Right ventricle myocardium inferior (tissue), 1 donor: ENCODE measurements at regions not wholly inside any gene's neighbourhood (a gene's known extent, or its start where the extent isn't known, plus 50 kb on each side); places are given as distances from the start of the nearest gene placed in this dataset.
"Not testable (repeated sequence)": the region's sequence is repeated elsewhere in the genome, so short reads cannot be mapped to it uniquely, and the experiment has no call there.

Experiments used
- ATAC-seq: fragments of 200-7000 bp; cut with Tn5 transposase; one replicate; pipeline ENCODE4 v1.9.1; 2020; ENCODE audit warnings: mild to moderate bottlenecking, moderate library complexity
- DNase-seq: peaks from one replicate; pipeline ENCODE4 v3.0.0; 2021; ENCODE audit errors: missing footprints
- intact Hi-C: fragments of 100-400 bp; cut with DNase I; formaldehyde crosslinking; loops from one replicate; pipeline ENCODE4 v1.11.0; 2022
- donor health status: DM: no; HTN: yes; CAD: no; lungs with severe emphysema.

- intact Hi-C loops = no loop called here
- ATAC-seq (no peak), DNase-seq (no peak)
These were observed 368.3 kb upstream of the SASH1 start for GRCh38 chr6:147974376-147974775.

GRCh38 chr6:147977851-147978465, 364.7 kb upstream of the SASH1 start:
- no peak for DNase-seq
- ATAC-seq = no peak
- intact Hi-C loops = no loop called here

GRCh38 chr6:147979966-147980365, 362.7 kb upstream of the SASH1 start:
- no peak for ATAC-seq
- DNase-seq = no peak
- intact Hi-C loops = no loop called here

GRCh38 chr6:147983581-147984366, 358.9 kb upstream of the SASH1 start:
- ATAC-seq (no peak), DNase-seq (no peak)
- intact Hi-C loops = no loop called here

- no peak for DNase-seq
- ATAC-seq = no peak
- intact Hi-C loops = no loop called here
These were observed 355.8 kb upstream of the SASH1 start for GRCh38 chr6:147986846-147987245.

GRCh38 chr6:147990159-147990558, 352.5 kb upstream of the SASH1 start:
- no peak for DNase-seq
- no peak for ATAC-seq
- intact Hi-C loops = no loop called here

GRCh38 chr6:147991961-147992360, 350.7 kb upstream of the SASH1 start:
- no peak for ATAC-seq
- DNase-seq = no peak
- intact Hi-C loops = no loop called here

- ATAC-seq = no peak
- intact Hi-C loops = no loop called here
These were observed 343.6 kb upstream of the SASH1 start for GRCh38 chr6:147999001-147999540.

GRCh38 chr6:148001844-148002642, 340.6 kb upstream of the SASH1 start:
- ATAC-seq = no peak
- DNase-seq = no peak
- intact Hi-C loops = no loop called here

More at GRCh38 chr6:147999001-147999540, 343.6 kb upstream of the SASH1 start:
- DNase-seq = no peak

GRCh38 chr6:148004651-148005050, 338.0 kb upstream of the SASH1 start:
- no peak for DNase-seq
- ATAC-seq = no peak
- intact Hi-C loops = no loop called here

- ATAC-seq (no peak), DNase-seq (no peak)
- intact Hi-C loops = no loop called here
These were observed 336.8 kb upstream of the SASH1 start for GRCh38 chr6:148005806-148006205.

- DNase-seq, ATAC-seq, intact Hi-C loops: not testable (repeated sequence)
These were observed 332.1 kb upstream of the SASH1 start for GRCh38 chr6:148010516-148010915.

GRCh38 chr6:148016013-148016412, 326.6 kb upstream of the SASH1 start:
- intact Hi-C loops = no loop called here

GRCh38 chr6:148021165-148021564, 321.5 kb upstream of the SASH1 start:
- intact Hi-C loops = no loop called here
- no peak for ATAC-seq
- DNase-seq = no peak

More at GRCh38 chr6:148016013-148016412, 326.6 kb upstream of the SASH1 start:
- ATAC-seq = no peak
- no peak for DNase-seq

GRCh38 chr6:148021699-148022098, 320.9 kb upstream of the SASH1 start:
- intact Hi-C loops = no loop called here
- ATAC-seq (no peak), DNase-seq (no peak)

GRCh38 chr6:148022279-148022678, 320.4 kb upstream of the SASH1 start:
- ATAC-seq, intact Hi-C loops, DNase-seq: not testable (repeated sequence)

- DNase-seq = no peak
- no peak for ATAC-seq
- intact Hi-C loops = no loop called here
These were observed 315.4 kb upstream of the SASH1 start for GRCh38 chr6:148027201-148027600.

- DNase-seq = no peak
- intact Hi-C loops = no loop called here
- no peak for ATAC-seq
These were observed 306.7 kb upstream of the SASH1 start for GRCh38 chr6:148035806-148036390.

GRCh38 chr6:148037496-148037895, 305.1 kb upstream of the SASH1 start:
- intact Hi-C loops = no loop called here
- no peak for ATAC-seq
- DNase-seq = no peak
